ENCODE measurements at regions not wholly inside any gene's neighbourhood (a gene's known extent, or its start where the extent isn't known, plus 50 kb on each side); places are given as distances from the start of the nearest gene placed in this dataset.
"Not testable (repeated sequence)": the region's sequence is repeated elsewhere in the genome, so short reads cannot be mapped to it uniquely, and the experiment has no call there.

GRCh38 chr5:56641635-56642260 lies 173.6 kb upstream of the MAP3K1 start:
- DNase-seq (ENCODE audit: low read depth): peak; percentile 75
- in situ Hi-C loops (cut with HindIII; ENCODE audit: low pct_unique_long_range_greater_than_20kb, low sequenced_read_pairs): loop anchor here (10.0 kb wide), 1 partner anchor 623 kb away; no protein-coding TSS in a partner anchor

DNA sequence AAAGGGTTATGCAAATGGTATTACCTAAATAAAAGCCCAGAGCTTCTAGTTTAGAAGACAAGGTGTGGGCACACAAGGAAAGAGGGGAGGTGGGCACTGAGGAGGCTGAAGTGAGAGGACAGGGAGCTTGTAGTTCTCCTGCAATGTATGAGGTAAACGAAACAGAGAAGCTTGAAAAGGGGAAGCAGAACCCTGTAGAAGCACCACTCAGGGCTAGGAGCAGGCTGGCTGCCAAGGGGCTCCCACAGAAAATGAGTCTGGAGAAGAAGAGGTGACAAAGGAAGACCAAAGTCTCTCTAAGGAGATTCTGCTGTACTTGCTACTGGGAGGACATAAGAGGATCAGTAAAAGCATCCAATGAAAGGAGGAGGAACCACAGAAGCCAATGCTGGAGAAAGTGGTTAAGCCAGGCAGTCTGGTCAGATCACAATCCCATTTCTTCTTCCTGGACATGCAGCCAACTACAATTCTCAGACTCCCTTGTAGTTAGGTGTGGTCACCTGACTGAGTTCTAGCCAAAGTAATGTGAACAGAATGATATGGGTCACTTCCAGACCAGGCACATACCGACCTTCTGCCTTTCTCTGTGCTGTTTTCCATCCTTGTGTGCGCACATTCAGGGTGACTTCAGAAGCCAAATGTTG lies 174.5 kb upstream of the MAP3K1 start:
- in situ Hi-C loops (cut with HindIII; ENCODE audit: low pct_unique_long_range_greater_than_20kb, low sequenced_read_pairs): loop anchor here (10.0 kb wide), 1 partner anchor 624 kb away; no protein-coding TSS in a partner anchor
- DNase-seq (ENCODE audit: low read depth): peak; percentile 35

GRCh38 chr5:56639476-56639875 lies 175.9 kb upstream of the MAP3K1 start:
- in situ Hi-C loops (cut with HindIII; ENCODE audit: low pct_unique_long_range_greater_than_20kb, low sequenced_read_pairs): no loop called here
- no peak for DNase-seq (ENCODE audit: low read depth)

DNA sequence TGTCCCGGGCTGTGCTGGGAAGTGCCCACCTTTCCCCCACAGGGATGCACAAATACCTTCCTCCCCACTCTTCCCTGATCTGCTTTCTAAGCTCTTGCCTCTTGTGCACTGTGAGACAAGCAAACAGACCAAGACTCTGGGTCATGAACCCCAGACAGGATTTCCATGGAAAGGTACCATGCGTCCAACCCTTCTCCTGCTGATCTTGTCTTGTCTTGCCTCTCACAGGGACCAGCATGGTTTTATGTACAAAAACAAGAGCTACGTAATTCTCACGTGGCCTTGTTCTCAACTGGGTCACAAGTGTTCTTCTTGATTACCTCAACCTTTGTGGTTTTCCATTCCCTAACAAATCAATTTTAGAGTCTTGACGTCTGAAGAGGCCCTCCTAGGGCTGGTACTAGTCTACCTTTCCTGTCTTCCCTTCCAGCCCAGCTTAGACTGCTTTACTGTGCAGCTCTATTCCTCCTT lies 176.5 kb upstream of the MAP3K1 start:
- peak; percentile 94 for DNase-seq (ENCODE audit: low read depth)
- in situ Hi-C loops (cut with HindIII; ENCODE audit: low pct_unique_long_range_greater_than_20kb, low sequenced_read_pairs): no loop called here

DNA sequence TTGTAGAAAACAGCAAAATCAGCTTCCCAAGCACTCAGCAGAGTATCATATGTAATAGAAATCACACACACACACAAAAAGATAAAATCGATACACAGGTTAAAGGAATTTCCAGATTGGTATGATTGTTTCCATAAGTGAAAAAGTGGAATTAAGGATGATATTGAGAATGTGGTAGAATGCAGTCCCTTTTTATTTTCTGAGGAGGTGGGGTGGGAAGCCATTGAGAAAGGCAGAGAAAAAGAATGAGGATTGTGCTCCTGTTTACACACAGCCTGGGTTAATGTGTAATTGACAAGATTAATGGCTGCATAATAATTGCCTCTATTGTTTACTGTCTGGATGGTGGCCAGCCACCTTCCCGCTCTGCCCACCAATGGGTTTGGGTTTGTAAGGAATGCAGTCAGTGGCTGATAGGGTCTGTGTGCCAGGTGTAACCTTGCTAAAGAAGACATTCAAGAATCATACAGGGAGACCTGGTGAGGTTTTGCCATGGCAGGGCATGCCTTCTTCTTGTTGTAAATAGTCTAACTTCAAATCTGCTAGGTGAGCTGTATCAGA lies 177.2 kb upstream of the MAP3K1 start:
- in situ Hi-C loops (cut with HindIII; ENCODE audit: low pct_unique_long_range_greater_than_20kb, low sequenced_read_pairs): no loop called here
- DNase-seq (ENCODE audit: low read depth): peak; percentile 92

DNA sequence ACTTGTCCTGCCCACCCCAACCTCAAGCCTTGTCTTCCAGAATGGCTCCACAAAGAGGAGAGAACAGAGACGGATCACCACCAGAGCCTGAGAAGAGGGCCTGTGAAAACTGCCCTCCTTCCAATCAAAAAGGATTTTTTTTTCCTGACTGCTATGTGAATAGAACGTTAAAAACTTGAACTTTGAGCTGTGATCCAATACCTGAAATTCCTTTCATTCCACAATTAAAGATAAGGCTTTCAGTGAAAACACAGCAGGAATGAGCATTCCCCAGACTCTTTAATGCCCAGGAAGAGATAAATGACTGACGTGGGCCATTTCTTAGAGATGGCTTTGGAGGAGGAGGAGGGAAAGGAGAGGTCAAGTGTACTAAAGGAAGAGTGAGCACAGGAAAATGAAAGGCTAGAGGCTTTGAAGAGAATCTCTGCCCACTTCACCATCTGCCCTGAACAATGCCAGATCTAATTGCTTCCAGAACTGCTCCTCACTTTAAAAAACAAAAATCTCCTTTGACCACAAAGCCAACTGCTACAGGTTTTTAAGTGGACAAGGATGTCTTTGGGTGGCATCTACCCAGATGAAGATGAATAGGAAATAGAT lies 177.9 kb upstream of the MAP3K1 start:
- in situ Hi-C loops (cut with HindIII; ENCODE audit: low pct_unique_long_range_greater_than_20kb, low sequenced_read_pairs): no loop called here
- peak; percentile 96 for DNase-seq (ENCODE audit: low read depth)

- no peak for DNase-seq (ENCODE audit: low read depth)
- in situ Hi-C loops (cut with HindIII; ENCODE audit: low pct_unique_long_range_greater_than_20kb, low sequenced_read_pairs): no loop called here
Observed at GRCh38 chr5:56633950-56634349, 181.4 kb upstream of the MAP3K1 start.

- in situ Hi-C loops (cut with HindIII; ENCODE audit: low pct_unique_long_range_greater_than_20kb, low sequenced_read_pairs): no loop called here
- no peak for DNase-seq (ENCODE audit: low read depth)
Observed at GRCh38 chr5:56632939-56633338, 182.4 kb upstream of the MAP3K1 start.

DNA sequence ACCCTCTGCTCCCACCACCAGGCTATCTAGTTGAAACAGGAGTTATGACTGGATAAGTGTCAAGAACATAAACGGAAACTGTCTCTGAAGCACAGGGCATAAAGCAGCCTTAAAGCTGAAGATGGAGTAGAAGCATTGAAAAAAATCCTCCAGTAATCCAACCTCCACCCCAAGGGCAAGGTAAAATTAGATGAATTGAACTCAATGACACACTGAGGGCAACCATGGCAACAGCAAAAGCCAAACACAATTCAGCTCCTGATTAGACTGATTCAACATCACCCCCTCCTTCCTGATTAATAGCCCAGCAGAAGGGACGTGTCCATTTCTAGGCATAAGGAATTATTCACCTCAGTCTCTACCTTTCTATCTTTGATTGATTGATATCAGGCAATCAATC lies 183.2 kb upstream of the MAP3K1 start:
- no peak for DNase-seq (ENCODE audit: low read depth)
- in situ Hi-C loops (cut with HindIII; ENCODE audit: low pct_unique_long_range_greater_than_20kb, low sequenced_read_pairs): no loop called here

DNA sequence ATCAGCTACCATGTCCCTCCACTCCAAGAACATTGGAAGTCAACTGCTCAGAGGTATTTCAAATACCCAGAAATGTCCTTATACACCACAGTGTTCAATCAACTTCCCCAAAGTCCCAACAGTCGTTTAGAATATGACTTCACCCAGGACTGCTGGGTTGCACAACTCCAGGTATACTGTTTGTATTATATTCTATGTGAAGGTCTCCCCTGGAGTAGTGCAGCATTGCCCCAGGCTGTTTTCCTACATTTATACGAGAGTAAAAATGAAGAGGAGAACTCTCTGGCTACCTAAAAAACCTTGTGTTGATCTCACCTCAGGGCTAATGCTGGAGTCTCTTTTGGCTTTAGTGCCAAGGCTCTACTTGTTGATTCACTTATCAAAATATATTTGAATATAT lies 183.6 kb upstream of the MAP3K1 start:
- in situ Hi-C loops (cut with HindIII; ENCODE audit: low pct_unique_long_range_greater_than_20kb, low sequenced_read_pairs): no loop called here
- DNase-seq (ENCODE audit: low read depth): no peak

GRCh38 chr5:56628616-56629015 lies 186.7 kb upstream of the MAP3K1 start:
- in situ Hi-C loops (cut with HindIII; ENCODE audit: low pct_unique_long_range_greater_than_20kb, low sequenced_read_pairs); DNase-seq (ENCODE audit: low read depth): not testable (repeated sequence)

DNA sequence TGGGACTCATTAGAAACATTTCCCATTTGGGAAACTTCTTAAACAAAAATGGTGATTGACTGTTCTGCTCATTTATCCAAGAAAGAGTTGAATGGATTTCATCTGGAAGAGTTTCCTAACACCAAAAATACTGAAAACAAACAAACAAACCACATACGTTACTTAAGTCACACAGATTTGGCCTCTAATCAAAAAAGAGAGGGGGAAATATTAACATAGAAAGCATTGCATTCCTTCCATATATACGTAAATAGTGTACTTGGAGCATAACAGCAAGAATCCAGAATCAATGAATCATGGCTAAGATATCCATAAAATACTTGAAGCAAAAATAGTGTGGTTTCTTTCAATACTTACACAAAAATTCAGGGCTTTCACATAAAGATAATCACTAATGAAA lies 189.8 kb upstream of the MAP3K1 start:
- in situ Hi-C loops (cut with HindIII; ENCODE audit: low pct_unique_long_range_greater_than_20kb, low sequenced_read_pairs): no loop called here
- DNase-seq (ENCODE audit: low read depth): no peak

GRCh38 chr5:56624751-56625150 lies 190.6 kb upstream of the MAP3K1 start:
- in situ Hi-C loops (cut with HindIII; ENCODE audit: low pct_unique_long_range_greater_than_20kb, low sequenced_read_pairs): no loop called here
- no peak for DNase-seq (ENCODE audit: low read depth)

DNA sequence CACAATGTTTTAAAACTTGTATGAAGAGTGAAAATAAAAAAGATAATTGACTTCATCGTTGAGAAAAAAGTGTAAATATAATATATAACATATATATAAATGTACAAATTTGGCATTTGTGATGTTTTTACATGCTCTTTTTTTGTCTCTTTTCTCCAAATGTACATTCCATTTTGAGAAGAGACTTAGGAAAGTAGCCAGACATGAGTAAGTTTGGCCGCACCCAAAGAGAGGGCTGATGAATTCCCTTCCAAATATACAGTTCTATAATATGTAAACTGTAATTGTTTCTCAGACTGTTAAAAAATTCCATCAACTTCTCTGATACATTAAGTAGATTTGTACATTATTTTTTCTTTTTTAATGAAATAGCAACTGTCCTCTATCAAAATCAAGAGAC lies 193.2 kb upstream of the MAP3K1 start:
- in situ Hi-C loops (cut with HindIII; ENCODE audit: low pct_unique_long_range_greater_than_20kb, low sequenced_read_pairs): no loop called here
- DNase-seq (ENCODE audit: low read depth): no peak

DNA sequence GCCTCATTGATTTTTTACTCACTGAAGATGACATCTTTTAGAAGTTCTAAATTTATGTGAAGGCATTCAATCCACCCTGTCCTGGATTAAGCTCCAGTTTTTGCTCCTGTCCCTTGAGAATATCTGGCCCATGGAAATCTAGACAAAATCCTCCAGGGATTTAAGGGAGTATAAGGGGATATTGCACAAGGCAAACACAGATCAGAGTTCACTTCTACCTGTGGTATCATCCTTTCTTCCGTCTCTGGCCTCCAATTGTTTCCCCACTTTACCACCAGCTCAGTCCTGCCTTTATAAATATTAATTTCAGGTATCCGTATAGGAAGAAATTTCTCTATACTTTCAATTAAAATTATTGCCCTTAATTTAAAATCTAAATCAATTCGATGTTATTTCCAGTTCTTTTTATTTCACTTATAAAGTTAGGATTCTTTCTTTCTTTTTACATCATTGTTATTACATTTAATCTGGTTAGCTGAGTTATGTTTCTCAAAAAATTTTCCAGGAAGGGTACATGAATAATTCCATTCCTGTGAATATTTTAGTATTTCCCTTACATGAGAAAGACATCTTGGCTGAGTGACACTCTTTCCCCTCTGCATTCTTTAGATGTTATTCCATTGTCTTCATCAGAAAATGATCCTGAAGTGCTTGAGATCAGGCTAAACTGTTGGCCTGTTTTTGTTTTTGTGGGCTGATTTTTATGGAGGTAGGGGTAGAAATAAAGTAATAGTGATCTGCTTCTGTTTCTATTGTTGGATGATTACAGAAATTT lies 194.3 kb upstream of the MAP3K1 start:
- in situ Hi-C loops (cut with HindIII; ENCODE audit: low pct_unique_long_range_greater_than_20kb, low sequenced_read_pairs): no loop called here
- DNase-seq (ENCODE audit: low read depth): no peak

- DNase-seq (ENCODE audit: low read depth): no peak
- in situ Hi-C loops (cut with HindIII; ENCODE audit: low pct_unique_long_range_greater_than_20kb, low sequenced_read_pairs): no loop called here
Observed at GRCh38 chr5:56617998-56618397, 197.4 kb upstream of the MAP3K1 start.

DNA sequence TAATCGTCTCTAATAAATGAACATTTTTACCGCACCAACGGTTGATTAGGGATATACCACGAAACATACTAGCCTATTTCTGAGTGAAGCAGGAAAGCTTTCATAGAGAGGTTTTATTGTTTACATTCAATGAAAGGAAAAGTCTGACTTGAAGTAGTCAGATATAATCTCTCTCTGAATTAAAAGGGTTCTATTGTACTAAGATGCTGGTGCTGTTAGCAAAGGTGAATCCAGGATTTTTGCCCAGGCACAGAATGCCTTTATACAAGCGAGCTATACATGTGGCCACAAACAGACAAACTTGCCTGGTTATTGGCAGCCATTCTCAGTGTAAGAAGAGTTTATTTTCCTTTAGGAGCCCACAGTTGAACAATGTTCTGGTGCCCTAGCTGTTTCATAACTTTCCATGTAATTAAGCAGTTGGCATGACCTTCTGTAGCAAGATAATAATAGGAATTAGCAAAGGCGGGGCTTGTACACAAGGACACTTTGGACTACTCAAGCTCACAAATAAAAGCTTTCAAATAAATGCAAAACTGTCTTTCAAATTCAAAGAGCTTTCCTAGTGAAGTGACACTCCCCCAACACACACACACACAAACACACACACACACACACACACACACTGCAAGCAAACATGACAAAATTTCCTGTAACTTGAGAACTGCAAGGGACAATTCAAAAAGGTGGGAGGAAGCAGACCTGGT lies 198.7 kb upstream of the MAP3K1 start:
- in situ Hi-C loops (cut with HindIII; ENCODE audit: low pct_unique_long_range_greater_than_20kb, low sequenced_read_pairs): no loop called here
- DNase-seq (ENCODE audit: low read depth): no peak
